NCI-H187 (cell line): ENCODE measurements at regions not wholly inside any gene's neighbourhood (a gene's known extent, or its start where the extent isn't known, plus 50 kb on each side); places are given as distances from the start of the nearest gene placed in this dataset.
"Not testable (repeated sequence)": the region's sequence is repeated elsewhere in the genome, so short reads cannot be mapped to it uniquely, and the experiment has no call there.

Experiments
- DNase-seq, 2 experiments: peaks; one replicate each; lab custom pipeline; 2025; lab: John Stamatoyannopoulos, UW

GRCh38 chr13:103539721-103540381, 473.6 kb upstream of the SLC10A2 start:
- no peak for DNase-seq

DNA sequence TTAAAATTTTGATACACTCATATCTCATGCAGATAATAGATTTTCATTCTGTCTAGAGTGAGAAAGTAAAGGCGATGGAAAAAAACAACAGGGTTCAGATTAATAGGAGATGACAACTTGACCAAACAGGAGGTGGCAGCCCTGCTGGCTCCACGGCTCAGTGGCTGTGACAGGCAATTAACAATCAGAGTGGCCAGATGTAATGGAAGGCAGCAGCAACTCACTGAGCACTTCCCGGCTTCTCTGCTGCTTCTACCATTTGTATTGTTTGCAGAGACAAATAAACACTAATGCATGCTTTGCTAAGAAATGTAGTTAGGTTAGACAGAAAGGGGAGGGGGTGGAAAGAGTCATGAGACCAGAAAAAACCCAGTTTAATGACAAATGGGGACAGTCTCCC, 473.0 kb upstream of the SLC10A2 start:
- peak; percentile 91 to 93 for DNase-seq

DNA sequence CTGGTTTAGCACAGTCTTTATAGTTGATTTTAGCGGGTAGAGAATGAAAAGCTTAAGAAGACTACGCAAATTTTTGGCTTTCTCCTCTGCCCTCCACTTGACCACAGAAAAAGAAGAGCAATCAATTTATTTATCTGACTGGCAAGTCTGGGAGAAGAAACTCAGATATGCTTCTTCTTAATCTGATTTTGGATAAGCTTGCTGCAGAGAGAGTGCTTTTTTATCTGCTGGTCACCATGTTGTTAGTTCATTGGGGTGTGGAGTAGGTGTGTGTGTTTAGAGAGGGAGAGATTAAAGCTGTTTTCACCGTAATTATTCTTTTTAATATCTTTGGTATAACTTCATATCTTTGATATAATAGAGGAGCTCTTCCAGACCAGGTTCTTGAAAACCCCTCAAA, 471.4 kb upstream of the SLC10A2 start:
- no peak for DNase-seq

DNA sequence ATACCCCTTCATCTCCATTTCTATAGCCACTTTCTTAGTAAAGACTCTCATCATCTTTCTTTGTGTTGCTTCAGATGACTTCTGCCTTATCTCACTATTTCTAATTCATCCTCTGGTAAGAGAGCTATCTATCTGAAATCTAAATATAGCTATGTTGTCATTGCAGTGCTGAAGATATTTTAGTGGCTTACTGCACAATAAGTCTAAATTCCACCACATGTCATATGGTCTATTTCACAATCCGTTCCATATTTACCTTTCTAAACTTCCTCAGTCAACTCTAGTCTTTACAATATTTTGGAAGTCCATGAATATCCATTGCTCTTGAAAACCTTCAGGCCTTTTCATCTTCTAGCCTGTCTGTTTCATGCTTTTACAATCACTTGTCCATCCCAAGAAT, 465.1 kb upstream of the SLC10A2 start:
- DNase-seq = no peak

GRCh38 chr13:103528437-103528836, 462.2 kb upstream of the SLC10A2 start:
- no peak for DNase-seq

- DNase-seq = no peak
These were observed 459.3 kb upstream of the SLC10A2 start for GRCh38 chr13:103525530-103525929.

- DNase-seq = no peak
These were observed 457.6 kb upstream of the SLC10A2 start for GRCh38 chr13:103523858-103524257.

DNA sequence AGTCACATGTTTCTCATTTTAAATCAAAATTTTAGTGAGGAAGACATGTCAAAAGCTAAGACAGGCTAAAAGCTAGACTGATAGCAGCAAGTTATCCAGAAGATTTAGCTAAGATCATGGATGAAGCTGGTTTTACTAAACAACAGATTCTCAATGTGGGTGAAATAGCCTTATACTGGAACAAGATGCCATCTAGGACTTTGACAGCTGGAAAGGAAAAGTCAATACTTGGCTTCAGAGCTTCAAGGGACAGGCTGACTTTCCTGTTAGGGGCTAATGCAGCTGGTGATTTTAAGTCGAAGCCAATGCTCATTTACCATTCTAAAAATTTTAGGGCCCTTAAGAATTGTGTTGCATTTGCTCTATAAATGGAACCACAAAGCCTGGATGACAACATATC, 455.3 kb upstream of the SLC10A2 start:
- no peak for DNase-seq

DNA sequence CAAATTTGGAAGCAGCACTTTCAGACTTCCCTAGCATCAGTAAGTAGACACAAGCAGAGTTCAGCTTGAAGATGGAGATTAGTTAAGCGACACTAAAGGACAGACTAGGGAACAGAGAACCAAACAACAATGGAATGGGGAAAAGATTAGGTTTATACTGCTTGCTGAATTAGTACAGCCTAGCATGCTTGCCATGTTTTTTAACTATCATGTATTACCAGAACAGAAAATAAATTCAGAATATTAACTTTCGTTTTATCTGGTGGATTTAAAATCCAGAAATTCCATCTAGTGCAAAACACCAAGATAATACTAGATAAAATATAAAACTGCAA, 451.5 kb upstream of the SLC10A2 start:
- no peak for DNase-seq

- DNase-seq = no peak
These were observed 451.0 kb upstream of the SLC10A2 start for GRCh38 chr13:103517066-103517767.

DNA sequence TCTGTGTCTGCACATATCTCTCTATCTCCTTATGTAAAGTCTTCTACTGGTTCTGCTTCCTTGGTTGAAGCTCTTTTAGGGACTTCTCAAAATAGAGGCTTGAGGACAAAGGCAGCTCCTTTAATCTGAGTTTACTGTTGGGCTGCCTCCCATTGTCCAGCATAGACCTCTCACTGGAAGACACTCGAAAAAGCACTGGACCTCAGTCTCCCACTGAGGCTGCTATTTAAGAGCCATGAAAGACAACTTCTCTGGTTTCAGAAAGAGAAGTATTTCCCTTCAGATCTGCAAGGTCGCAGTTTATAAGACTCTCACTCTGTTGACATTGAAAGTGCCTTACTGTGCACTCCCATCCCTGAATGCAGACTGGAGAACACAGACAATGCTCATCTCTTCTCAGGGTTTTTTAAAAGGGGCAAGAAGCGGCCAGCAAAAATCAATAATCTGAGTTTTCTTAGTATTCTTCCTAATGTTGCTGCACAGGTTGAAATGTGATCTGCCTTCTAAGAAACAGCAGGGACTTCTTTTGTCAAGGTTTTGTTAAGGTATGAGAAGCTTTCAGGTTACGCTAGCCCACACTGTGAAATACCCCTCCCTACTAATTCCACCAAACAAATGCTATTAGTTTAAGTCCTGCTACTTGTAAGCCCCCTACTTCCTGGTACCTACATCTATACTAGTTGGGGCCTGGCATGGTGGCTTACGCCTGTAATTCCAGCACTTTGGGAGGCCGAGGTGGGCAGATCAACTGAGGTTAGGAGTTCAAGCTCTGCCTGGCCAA, 450.0 kb upstream of the SLC10A2 start:
- no peak for DNase-seq

GRCh38 chr13:103515410-103515809, 449.2 kb upstream of the SLC10A2 start:
- DNase-seq = no peak

DNA sequence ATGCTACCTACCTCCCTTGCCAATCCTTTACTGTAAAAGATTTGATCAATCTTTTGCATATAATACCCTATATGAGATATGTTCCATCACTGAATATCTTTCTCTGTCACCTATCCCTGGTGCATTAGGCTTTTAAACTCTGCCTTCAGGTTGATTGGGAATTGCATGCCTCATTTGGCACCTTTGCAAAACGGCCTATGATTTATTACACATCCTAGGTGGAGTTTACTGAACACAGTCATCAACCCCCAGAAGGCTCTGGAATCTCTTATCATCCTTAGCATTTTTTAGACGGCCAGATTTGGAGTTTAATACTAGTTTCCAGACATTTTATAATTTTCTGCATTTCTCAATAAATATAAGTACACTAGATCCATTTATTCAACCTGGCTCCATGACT, 448.4 kb upstream of the SLC10A2 start:
- DNase-seq = peak; percentile 38 to 65

- no peak for DNase-seq
These were observed 448.0 kb upstream of the SLC10A2 start for GRCh38 chr13:103514188-103514587.

GRCh38 chr13:103510007-103510535, 443.9 kb upstream of the SLC10A2 start:
- no peak for DNase-seq

- DNase-seq = no peak
These were observed 431.2 kb upstream of the SLC10A2 start for GRCh38 chr13:103497404-103497803.

- no peak for DNase-seq
These were observed 421.6 kb upstream of the SLC10A2 start for GRCh38 chr13:103487841-103488240.

- DNase-seq = no peak
These were observed 406.9 kb upstream of the SLC10A2 start for GRCh38 chr13:103473081-103473480.

DNA sequence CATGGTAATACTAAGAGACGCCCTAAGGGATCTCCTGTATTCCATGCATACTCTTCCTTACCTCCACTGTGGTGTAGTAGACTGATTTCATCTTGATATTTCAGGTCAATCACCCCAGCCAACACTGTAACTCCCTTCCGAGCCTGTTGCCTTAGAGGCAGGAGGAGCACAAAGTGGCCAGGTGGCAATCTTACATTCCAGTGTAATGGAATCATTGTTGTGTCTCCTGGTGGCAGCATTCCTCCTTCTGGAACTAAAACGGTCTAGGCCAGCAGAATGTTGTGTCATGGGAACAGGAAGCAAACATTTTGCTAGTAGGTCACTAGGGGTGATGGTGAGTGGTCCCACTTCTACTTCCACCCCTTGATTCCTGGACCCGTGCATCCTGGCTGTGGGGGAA, 405.7 kb upstream of the SLC10A2 start:
- no peak for DNase-seq

- no peak for DNase-seq
These were observed 403.6 kb upstream of the SLC10A2 start for GRCh38 chr13:103469771-103470170.

GRCh38 chr13:103466761-103467160, 400.5 kb upstream of the SLC10A2 start:
- no peak for DNase-seq

DNA sequence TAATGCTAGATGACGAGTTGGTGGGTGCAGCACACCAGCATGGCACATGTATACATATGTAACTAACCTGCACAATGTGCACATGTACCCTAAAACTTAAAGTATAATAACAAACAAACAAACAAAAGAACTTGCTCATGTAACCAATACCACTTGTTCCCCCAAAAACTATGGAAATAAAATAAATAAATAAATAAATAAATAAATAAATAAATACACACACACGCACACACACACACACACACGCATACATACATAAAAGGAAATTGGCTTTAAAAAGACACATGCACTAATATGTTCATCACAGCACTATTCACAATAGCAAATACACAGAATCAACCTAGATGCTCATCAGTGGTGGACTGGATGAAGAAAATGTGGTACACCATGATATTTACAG, 394.0 kb upstream of the SLC10A2 start:
- DNase-seq = not testable (repeated sequence)

- DNase-seq = not testable (repeated sequence)
These were observed 390.8 kb upstream of the SLC10A2 start for GRCh38 chr13:103457050-103457449.
